ENCODE measurements at regions not wholly inside any gene's neighbourhood (a gene's known extent, or its start where the extent isn't known, plus 50 kb on each side); places are given as distances from the start of the nearest gene placed in this dataset.

- Histone ChIP-seq H3K4me1 (peaks cover 3 to 10% of the 10 kb centered on the region in 2 donors), H3K4me3 (peak overlapping the region in 1 of 4 donors; percentile 15), H3K9me3 (no peaks in the 10 kb centered on the region), H3K36me3 (no peaks in the 10 kb centered on the region), H3K27ac (peak overlapping the region in 3 of 4 donors; percentile 36 to 49 (median 38)), H3K27me3 (no peaks in the 10 kb centered on the region)
- intact Hi-C loops (cut with DNase I; ENCODE audit: low total_unique reads) = no loop called here
- in situ Hi-C loops (cut with MboI; ENCODE audit: low sequenced_read_pairs in 4 of 4) = no loop called here
- TF ChIP-seq POLR2A (IDR thresholded peaks at IDR 0.05) = no peak
- no peak for TF ChIP-seq CTCF (IDR thresholded peaks at IDR 0.05 in 4 of 5, conservative IDR thresholded peaks at IDR 0.05 in 1 of 5)
- ATAC-seq = no peak
- DNase-seq = no peak
Observed at GRCh38 chr1:228903434-228904071, 168.3 kb downstream of the RHOU start.

- TF ChIP-seq POLR2A (IDR thresholded peaks at IDR 0.05) (no peak), CTCF (IDR thresholded peaks at IDR 0.05 in 4 of 5, conservative IDR thresholded peaks at IDR 0.05 in 1 of 5) (no peak)
- no peak overlapping the region for H3K4me3 ChIP-seq
- in situ Hi-C loops (cut with MboI; ENCODE audit: low sequenced_read_pairs in 4 of 4) (no loop called here), intact Hi-C loops (cut with DNase I; ENCODE audit: low total_unique reads) (no loop called here)
- H3K9me3 ChIP-seq = no peaks in the 10 kb centered on the region
- H3K27me3 ChIP-seq = no peaks in the 10 kb centered on the region
- no peak overlapping the region for H3K27ac ChIP-seq
- DNase-seq = no peak
- H3K36me3 ChIP-seq = no peaks in the 10 kb centered on the region
- H3K4me1 ChIP-seq = peaks cover 3 to 10% of the 10 kb centered on the region in 2 donors
- no peak for ATAC-seq
Observed at GRCh38 chr1:228904222-228904621, 168.9 kb downstream of the RHOU start.

GRCh38 chr1:228905701-228906101 is 170.4 kb downstream of the RHOU start:
- no peaks in the 10 kb centered on the region for H3K36me3 ChIP-seq
- TF ChIP-seq POLR2A (IDR thresholded peaks at IDR 0.05) (no peak), CTCF (IDR thresholded peaks at IDR 0.05 in 4 of 5, conservative IDR thresholded peaks at IDR 0.05 in 1 of 5) (no peak)
- ATAC-seq = no peak
- H3K27ac ChIP-seq = no peak overlapping the region
- no peaks in the 10 kb centered on the region for H3K9me3 ChIP-seq
- peaks cover 3 to 10% of the 10 kb centered on the region in 2 donors for H3K4me1 ChIP-seq
- DNase-seq = no peak
- intact Hi-C loops (cut with DNase I; ENCODE audit: low total_unique reads) = no loop called here
- in situ Hi-C loops (cut with MboI; ENCODE audit: low sequenced_read_pairs in 4 of 4) = no loop called here
- no peaks in the 10 kb centered on the region for H3K27me3 ChIP-seq
- H3K4me3 ChIP-seq = no peak overlapping the region

DNA sequence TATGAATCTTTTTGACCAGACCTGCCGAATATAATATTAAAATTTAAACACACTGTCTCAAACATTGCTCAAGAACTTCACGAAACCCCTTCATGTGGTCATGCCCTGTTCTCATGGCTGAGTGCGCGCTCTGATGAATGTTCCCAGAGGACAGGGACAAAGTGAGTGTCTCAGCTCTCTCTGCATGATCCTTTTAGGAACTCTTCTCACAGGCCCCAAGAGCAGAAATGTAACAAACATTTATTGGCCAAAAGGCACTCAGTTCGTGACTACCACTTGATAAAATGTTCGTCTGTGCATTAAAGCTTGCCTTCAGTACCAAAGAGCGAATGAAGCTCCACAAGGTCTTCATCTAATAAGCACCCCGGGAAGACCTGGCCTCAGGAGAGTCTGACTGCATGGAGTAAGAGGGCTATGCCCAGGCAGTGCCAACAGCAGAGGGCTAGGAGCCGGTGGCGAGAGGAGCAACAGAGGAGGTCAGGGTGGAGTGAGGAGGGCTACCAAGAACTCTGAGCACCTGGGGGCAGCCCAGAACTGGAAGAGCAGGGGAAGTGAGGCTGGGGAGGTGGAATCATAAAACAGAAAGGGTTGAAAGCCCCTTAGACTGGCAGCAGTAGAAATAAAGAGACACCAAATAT is 171.1 kb downstream of the RHOU start:
- in situ Hi-C loops (cut with MboI; ENCODE audit: low sequenced_read_pairs in 4 of 4) (no loop called here), intact Hi-C loops (cut with DNase I; ENCODE audit: low total_unique reads) (no loop called here)
- Histone ChIP-seq H3K4me3 (no peak overlapping the region), H3K36me3 (no peaks in the 10 kb centered on the region), H3K27me3 (no peaks in the 10 kb centered on the region), H3K27ac (no peak overlapping the region), H3K4me1 (peaks cover 3 to 10% of the 10 kb centered on the region in 2 donors), H3K9me3 (no peaks in the 10 kb centered on the region)
- no peak for TF ChIP-seq CTCF (IDR thresholded peaks at IDR 0.05 in 4 of 5, conservative IDR thresholded peaks at IDR 0.05 in 1 of 5)
- TF ChIP-seq POLR2A (IDR thresholded peaks at IDR 0.05) = no peak
- DNase-seq = no peak
- no peak for ATAC-seq

Data from gastrocnemius medialis (tissue), 4 donors.